ENCODE measurements at regions not wholly inside any gene's neighbourhood (a gene's known extent, or its start where the extent isn't known, plus 50 kb on each side); places are given as distances from the start of the nearest gene placed in this dataset.

GRCh38 chr5:103374473-103374963 is 116.0 kb downstream of the MACIR start:
- no peak for DNase-seq

- DNase-seq, result no peak
Measured at GRCh38 chr5:103373597-103374472, 115.3 kb downstream of the MACIR start.

GRCh38 chr5:103371046-103371607 is 112.6 kb downstream of the MACIR start:
- no peak for DNase-seq

- no peak for DNase-seq
Measured at GRCh38 chr5:103369125-103370120, 110.9 kb downstream of the MACIR start.

GRCh38 chr5:103367702-103368101 is 109.1 kb downstream of the MACIR start:
- no peak for DNase-seq

GRCh38 chr5:103366918-103367549 is 108.5 kb downstream of the MACIR start:
- no peak for DNase-seq

- no peak for DNase-seq
Measured at GRCh38 chr5:103364074-103364473, 105.5 kb downstream of the MACIR start.

GRCh38 chr5:103362211-103362610 is 103.6 kb downstream of the MACIR start:
- DNase-seq, result no peak

- DNase-seq, result no peak
Measured at GRCh38 chr5:103360475-103360874, 101.9 kb downstream of the MACIR start.

- DNase-seq, result peak; percentile 15
Measured at GRCh38 chr5:103358305-103358995, 99.9 kb downstream of the MACIR start.

GRCh38 chr5:103357636-103358035 is 99.1 kb downstream of the MACIR start:
- DNase-seq, result no peak

- DNase-seq, result no peak
Measured at GRCh38 chr5:103356350-103357091, 98.0 kb downstream of the MACIR start.

GRCh38 chr5:103355579-103355978 is 97.0 kb downstream of the MACIR start:
- no peak for DNase-seq

- no peak for DNase-seq
Measured at GRCh38 chr5:103354446-103354845, 95.9 kb downstream of the MACIR start.

GRCh38 chr5:103353581-103353980 is 95.0 kb downstream of the MACIR start:
- no peak for DNase-seq

- DNase-seq, result no peak
Measured at GRCh38 chr5:103347716-103348423, 89.3 kb downstream of the MACIR start.

- no peak for DNase-seq
Measured at GRCh38 chr5:103346162-103346748, 87.7 kb downstream of the MACIR start.

GRCh38 chr5:103345461-103345860 is 86.9 kb downstream of the MACIR start:
- DNase-seq, result peak; percentile 61

GRCh38 chr5:103340717-103341388 is 82.3 kb downstream of the MACIR start:
- DNase-seq, result peak; percentile 8

Data from MV-4-11 (cell line).